Activated B cell treated with CpG ODN at 0.5 μM for 24 hours (primary cell): ENCODE measurements at regions not wholly inside any gene's neighbourhood (a gene's known extent, or its start where the extent isn't known, plus 50 kb on each side); places are given as distances from the start of the nearest gene placed in this dataset.
"Not testable (repeated sequence)": the region's sequence is repeated elsewhere in the genome, so short reads cannot be mapped to it uniquely, and the experiment has no call there.

Source experiments
- ATAC-seq: fragments of 200-7000 bp; cut with Tn5 transposase; one replicate; pipeline ENCODE4 v1.10.0; 2021; ENCODE audit warnings: low read depth, mild to moderate bottlenecking, moderate library complexity
- CTCF ChIA-PET: fragments of 350-600 bp; sonication (Branson Sonifier 250); formaldehyde crosslinking; loops from one replicate; lab custom pipeline; 2021; ENCODE audit warnings: antibody characterized with exemption; lab: Charles Lee
- POLR2A ChIA-PET: fragments of 350-600 bp; sonication (Branson Sonifier 250); formaldehyde crosslinking; loops from one replicate; lab custom pipeline; 2021; ENCODE audit warnings: antibody characterized with exemption; lab: Charles Lee
- DNase-seq: peaks from one replicate; pipeline ENCODE4 v3.0.0; 2022
- H3K27ac Mint-ChIP-seq: one replicate; pipeline ENCODE4 v1.8.0; 2020; ENCODE audit warnings: mixed read lengths
- H3K27me3 Mint-ChIP-seq: one replicate; pipeline ENCODE4 v1.8.0; 2021; ENCODE audit warnings: mixed read lengths
- H3K36me3 Mint-ChIP-seq: one replicate; pipeline ENCODE4 v1.8.0; 2021; ENCODE audit warnings: low read depth, mixed read lengths
- H3K4me1 Mint-ChIP-seq: one replicate; pipeline ENCODE4 v1.8.0; 2021; ENCODE audit warnings: mixed read lengths
- H3K4me3 Mint-ChIP-seq: one replicate; pipeline ENCODE4 v1.8.0; 2020; ENCODE audit warnings: mild to moderate bottlenecking, mixed read lengths
- H3K9me3 Mint-ChIP-seq: one replicate; pipeline ENCODE4 v1.8.0; 2020; ENCODE audit warnings: mixed read lengths
- CTCF ChIP-seq: fragments of 200-600 bp; IDR thresholded peaks from one replicate; pipeline ENCODE4 v1.8.0; 2022; ENCODE audit warnings: antibody characterized with exemption, mild to moderate bottlenecking
- intact Hi-C: fragments of 100-400 bp; cut with micrococcal nuclease; formaldehyde crosslinking; loops from one replicate; pipeline ENCODE4 v1.15.1; 2024

- Mint-ChIP-seq H3K9me3 (peaks cover 9% of the 10 kb centered on the region), H3K4me1 (no peaks in the 10 kb centered on the region), H3K36me3 (no peaks in the 10 kb centered on the region), H3K4me3 (no peak overlapping the region), H3K27me3 (peaks cover 3% of the 10 kb centered on the region), H3K27ac (no peak overlapping the region)
- intact Hi-C loops: no loop called here
- ChIA-PET CTCF (no interaction called here), POLR2A (no interaction called here)
- DNase-seq (no peak), ATAC-seq (no peak)
- no peak for TF ChIP-seq CTCF
Measured at GRCh38 chr6:71091956-71092355, 135.1 kb upstream of the B3GAT2 start.

GRCh38 chr6:71097264-71097663, 140.4 kb upstream of the B3GAT2 start:
- DNase-seq, CTCF ChIA-PET, H3K27me3 Mint-ChIP-seq, H3K4me1 Mint-ChIP-seq, intact Hi-C loops, H3K36me3 Mint-ChIP-seq, ATAC-seq, POLR2A ChIA-PET, H3K27ac Mint-ChIP-seq, H3K4me3 Mint-ChIP-seq: not testable (repeated sequence)
- H3K9me3 Mint-ChIP-seq: peaks cover 39% of the 10 kb centered on the region

GRCh38 chr6:71099649-71100048, 142.8 kb upstream of the B3GAT2 start:
- CTCF ChIA-PET: no interaction called here
- H3K4me1 Mint-ChIP-seq: no peaks in the 10 kb centered on the region

GRCh38 chr6:71103130-71103529, 146.3 kb upstream of the B3GAT2 start:
- no peak overlapping the region for H3K4me3 Mint-ChIP-seq
- H3K27me3 Mint-ChIP-seq: peaks cover 15% of the 10 kb centered on the region
- ChIA-PET POLR2A (no interaction called here), CTCF (no interaction called here)
- DNase-seq (no peak), ATAC-seq (no peak)
- peaks cover 22% of the 10 kb centered on the region for H3K9me3 Mint-ChIP-seq
- H3K36me3 Mint-ChIP-seq: peaks cover 5% of the 10 kb centered on the region
- intact Hi-C loops: no loop called here
- no peak overlapping the region for H3K27ac Mint-ChIP-seq
- H3K4me1 Mint-ChIP-seq: no peaks in the 10 kb centered on the region
- no peak for TF ChIP-seq CTCF

More at GRCh38 chr6:71099649-71100048, 142.8 kb upstream of the B3GAT2 start:
- Mint-ChIP-seq H3K9me3 (peaks cover 39% of the 10 kb centered on the region), H3K27ac (no peak overlapping the region), H3K36me3 (peaks cover 5% of the 10 kb centered on the region), H3K27me3 (peaks cover 6% of the 10 kb centered on the region), H3K4me3 (no peak overlapping the region)
- POLR2A ChIA-PET: no interaction called here
- DNase-seq: no peak
- intact Hi-C loops: no loop called here
- ATAC-seq: no peak
- no peak for TF ChIP-seq CTCF

DNA sequence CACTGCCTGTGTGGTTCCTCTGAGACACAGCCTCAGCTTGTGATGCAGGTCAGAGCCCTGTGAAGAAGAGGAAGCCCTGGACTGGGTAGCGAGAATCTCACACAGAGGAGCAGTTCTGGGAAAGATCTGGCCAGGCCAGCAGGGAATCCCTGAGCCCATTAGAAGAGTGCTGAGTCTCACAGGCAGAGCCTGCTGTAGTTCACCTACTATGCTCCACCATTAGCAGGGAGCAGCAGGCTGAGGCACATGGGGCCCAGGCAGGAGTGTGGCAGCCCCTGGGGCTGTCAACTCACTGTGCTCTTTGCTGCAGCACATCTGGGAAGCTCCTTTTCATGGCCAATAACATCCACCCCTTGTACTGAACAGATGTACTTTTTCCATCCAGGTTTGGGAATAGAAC, 146.8 kb upstream of the B3GAT2 start:
- Mint-ChIP-seq H3K4me1 (no peaks in the 10 kb centered on the region), H3K9me3 (peaks cover 19% of the 10 kb centered on the region), H3K27me3 (peaks cover 15% of the 10 kb centered on the region), H3K27ac (no peak overlapping the region), H3K4me3 (no peak overlapping the region), H3K36me3 (peaks cover 5% of the 10 kb centered on the region)
- CTCF ChIA-PET: no interaction called here
- no peak for TF ChIP-seq CTCF
- POLR2A ChIA-PET: no interaction called here
- intact Hi-C loops: no loop called here
- DNase-seq (no peak), ATAC-seq (no peak)

DNA sequence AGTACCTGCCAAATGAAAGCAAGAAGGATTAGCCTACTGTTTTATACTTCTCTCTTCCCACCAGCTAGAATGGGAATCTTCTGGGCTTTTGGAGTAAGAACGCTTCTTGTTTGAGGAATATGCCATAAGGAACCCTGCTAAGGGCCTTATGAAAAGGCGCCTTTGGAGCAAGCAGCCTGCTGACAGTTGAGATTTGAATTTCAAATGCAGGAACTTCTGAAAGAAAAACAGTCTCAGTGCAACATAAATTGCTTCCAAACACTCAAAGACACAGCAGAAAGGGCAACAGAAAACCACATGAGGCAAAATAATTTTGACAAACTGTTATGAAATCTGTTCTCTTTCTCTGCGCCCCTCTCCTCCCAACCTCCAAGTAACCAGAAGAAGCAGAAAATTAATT, 149.4 kb upstream of the B3GAT2 start:
- no peak for DNase-seq
- Mint-ChIP-seq H3K4me1 (no peaks in the 10 kb centered on the region), H3K27ac (no peak overlapping the region), H3K36me3 (no peaks in the 10 kb centered on the region), H3K9me3 (no peaks in the 10 kb centered on the region), H3K27me3 (peaks cover 19% of the 10 kb centered on the region), H3K4me3 (no peak overlapping the region)
- intact Hi-C loops: no loop called here
- CTCF ChIA-PET: no interaction called here
- ATAC-seq: no peak
- POLR2A ChIA-PET: no interaction called here
- no peak for TF ChIP-seq CTCF
